Neural progenitor cell (in vitro differentiated cells): ENCODE measurements at regions not wholly inside any gene's neighbourhood (a gene's known extent, or its start where the extent isn't known, plus 50 kb on each side); places are given as distances from the start of the nearest gene placed in this dataset.

Source experiments
- DNase-seq: peaks from one replicate; pipeline ENCODE4 v3.0.0-alpha.2; 2016; ENCODE audit warnings: low spot score
- H2AFZ ChIP-seq: fragments of 200-600 bp; sonication (generic); replicated peaks from 2 replicates; pipeline ENCODE4 v1.6.1; 2016; ENCODE audit warnings: antibody characterized with exemption
- H3F3A ChIP-seq: fragments of 200-600 bp; sonication (generic); 2 replicates; pipeline ENCODE4 v1.6.1; 2016; ENCODE audit warnings: antibody characterized with exemption, low read depth
- H3K27ac ChIP-seq: fragments of 200-600 bp; sonication (generic); 2 replicates; pipeline ENCODE4 v1.5.1; 2016; ENCODE audit warnings: mild to moderate bottlenecking
- H3K27me3 ChIP-seq: fragments of 200-600 bp; sonication (generic); 2 replicates; pipeline ENCODE4 v1.6.1; 2016; ENCODE audit warnings: mild to moderate bottlenecking, moderate library complexity
- H3K36me3 ChIP-seq: fragments of 200-600 bp; sonication (generic); 2 replicates; pipeline ENCODE4 v1.5.1; 2016
- H3K4me1 ChIP-seq: fragments of 200-600 bp; sonication (generic); 2 replicates; pipeline ENCODE4 v1.6.1; 2016; ENCODE audit warnings: mixed run types
- H3K4me2 ChIP-seq: fragments of 200-600 bp; sonication (generic); 2 replicates; pipeline ENCODE4 v1.6.1; 2016
- H3K4me3 ChIP-seq: fragments of 200-600 bp; sonication (generic); 2 replicates; pipeline ENCODE4 v1.5.1; 2016
- H3K79me2 ChIP-seq: fragments of 200-600 bp; sonication (generic); 2 replicates; pipeline ENCODE4 v1.6.1; 2016; ENCODE audit warnings: low read depth
- H3K9ac ChIP-seq: fragments of 200-600 bp; sonication (generic); 2 replicates; pipeline ENCODE4 v1.6.1; 2016
- H3K9me3 ChIP-seq: fragments of 200-600 bp; sonication (generic); 2 replicates; pipeline ENCODE4 v1.5.1; 2016; ENCODE audit warnings: low read depth
- H4K20me1 ChIP-seq: fragments of 200-600 bp; sonication (generic); 2 replicates; pipeline ENCODE4 v1.6.1; 2016; ENCODE audit warnings: low read depth
- H3K27ac Mint-ChIP-seq: 3 replicates; pipeline ENCODE4 v1.8.0; 2021; ENCODE audit warnings: mixed read lengths
- H3K27me3 Mint-ChIP-seq: 2 replicates; pipeline ENCODE4 v1.8.0; 2022; ENCODE audit warnings: low read depth, mild to moderate bottlenecking, inconsistent platforms, moderate library complexity, mixed read lengths; ENCODE audit not compliant: insufficient read depth
- H3K36me3 Mint-ChIP-seq: 3 replicates; pipeline ENCODE4 v1.8.0; 2021; ENCODE audit warnings: mixed read lengths
- H3K4me1 Mint-ChIP-seq: 3 replicates; pipeline ENCODE4 v1.8.0; 2021; ENCODE audit warnings: mixed read lengths
- H3K4me3 Mint-ChIP-seq: 3 replicates; pipeline ENCODE4 v1.8.0; 2021; ENCODE audit warnings: mild to moderate bottlenecking, moderate library complexity, mixed read lengths
- H3K9me3 Mint-ChIP-seq: 3 replicates; pipeline ENCODE4 v1.8.0; 2020; ENCODE audit warnings: mixed read lengths
- EZH2 ChIP-seq: fragments of 200-600 bp; sonication (generic); IDR thresholded peaks from 2 replicates; pipeline ENCODE4 v1.6.1; 2017; ENCODE audit warnings: antibody characterized with exemption, mild to moderate bottlenecking, moderate library complexity
- EZH2phosphoT487 ChIP-seq: fragments of 200-600 bp; sonication (generic); IDR thresholded peaks from 2 replicates; pipeline ENCODE4 v1.6.1; 2017; ENCODE audit warnings: antibody characterized with exemption
- TF ChIP-seq, protein P1 (sequence below): fragments of 200-600 bp; sonication (generic); IDR thresholded peaks from 2 replicates; pipeline ENCODE4 v1.5.1; 2017; ENCODE audit warnings: antibody characterized with exemption, mild to moderate bottlenecking

- Mint-ChIP-seq H3K27ac (no peak overlapping the region), H3K4me1 (peaks cover 3% of the 10 kb centered on the region), H3K36me3 (no peaks in the 10 kb centered on the region), H3K9me3 (no peaks in the 10 kb centered on the region), H3K27me3 (peaks cover 3% of the 10 kb centered on the region), H3K4me3 (no peak overlapping the region)
- H3K27me3 ChIP-seq = no peaks in the 10 kb centered on the region
- H3K36me3 ChIP-seq = no peaks in the 10 kb centered on the region
- H4K20me1 ChIP-seq = no peaks in the 10 kb centered on the region
- DNase-seq = no peak
- H3K79me2 ChIP-seq = no peaks in the 10 kb centered on the region
- no peak overlapping the region for H3K9ac ChIP-seq
- peaks cover 10% of the 10 kb centered on the region for H3K4me1 ChIP-seq
- TF ChIP-seq EZH2phosphoT487 = no peak
- TF ChIP-seq, protein P1, sequence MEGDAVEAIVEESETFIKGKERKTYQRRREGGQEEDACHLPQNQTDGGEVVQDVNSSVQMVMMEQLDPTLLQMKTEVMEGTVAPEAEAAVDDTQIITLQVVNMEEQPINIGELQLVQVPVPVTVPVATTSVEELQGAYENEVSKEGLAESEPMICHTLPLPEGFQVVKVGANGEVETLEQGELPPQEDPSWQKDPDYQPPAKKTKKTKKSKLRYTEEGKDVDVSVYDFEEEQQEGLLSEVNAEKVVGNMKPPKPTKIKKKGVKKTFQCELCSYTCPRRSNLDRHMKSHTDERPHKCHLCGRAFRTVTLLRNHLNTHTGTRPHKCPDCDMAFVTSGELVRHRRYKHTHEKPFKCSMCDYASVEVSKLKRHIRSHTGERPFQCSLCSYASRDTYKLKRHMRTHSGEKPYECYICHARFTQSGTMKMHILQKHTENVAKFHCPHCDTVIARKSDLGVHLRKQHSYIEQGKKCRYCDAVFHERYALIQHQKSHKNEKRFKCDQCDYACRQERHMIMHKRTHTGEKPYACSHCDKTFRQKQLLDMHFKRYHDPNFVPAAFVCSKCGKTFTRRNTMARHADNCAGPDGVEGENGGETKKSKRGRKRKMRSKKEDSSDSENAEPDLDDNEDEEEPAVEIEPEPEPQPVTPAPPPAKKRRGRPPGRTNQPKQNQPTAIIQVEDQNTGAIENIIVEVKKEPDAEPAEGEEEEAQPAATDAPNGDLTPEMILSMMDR = no peak
- no peak overlapping the region for H2AFZ ChIP-seq
- H3K9me3 ChIP-seq = no peaks in the 10 kb centered on the region
- H3F3A ChIP-seq = no peaks in the 10 kb centered on the region
- H3K4me3 ChIP-seq = no peak overlapping the region
- no peak overlapping the region for H3K4me2 ChIP-seq
- H3K27ac ChIP-seq = no peak overlapping the region
Observed at GRCh38 chr5:111929867-111930266, 172.9 kb upstream of the NREP start.

GRCh38 chr5:111929261-111929660 is 172.3 kb upstream of the NREP start:
- Histone ChIP-seq H3K4me3 (no peak overlapping the region), H3K9ac (no peak overlapping the region), H3K27me3 (no peaks in the 10 kb centered on the region), H2AFZ (no peak overlapping the region), H3K36me3 (no peaks in the 10 kb centered on the region), H3K4me1 (peaks cover 3% of the 10 kb centered on the region), H3F3A (no peaks in the 10 kb centered on the region), H3K79me2 (no peaks in the 10 kb centered on the region), H3K4me2 (no peak overlapping the region), H3K9me3 (no peaks in the 10 kb centered on the region), H3K27ac (no peak overlapping the region), H4K20me1 (no peaks in the 10 kb centered on the region)
- no peak for DNase-seq
- Mint-ChIP-seq H3K27ac (no peak overlapping the region), H3K36me3 (no peaks in the 10 kb centered on the region), H3K27me3 (peaks cover 3% of the 10 kb centered on the region), H3K9me3 (no peaks in the 10 kb centered on the region), H3K4me1 (peaks cover 3% of the 10 kb centered on the region), H3K4me3 (no peak overlapping the region)
- TF ChIP-seq, protein P1 = no peak
- no peak for TF ChIP-seq EZH2
- no peak for TF ChIP-seq EZH2phosphoT487

GRCh38 chr5:111928511-111928910 is 171.5 kb upstream of the NREP start:
- H3K36me3 Mint-ChIP-seq = no peaks in the 10 kb centered on the region
- Histone ChIP-seq H3K4me2 (no peak overlapping the region), H3K4me3 (no peak overlapping the region), H3K9me3 (no peaks in the 10 kb centered on the region), H3K36me3 (no peaks in the 10 kb centered on the region), H2AFZ (no peak overlapping the region), H3K4me1 (no peaks in the 10 kb centered on the region), H3F3A (no peaks in the 10 kb centered on the region), H3K9ac (no peak overlapping the region), H3K27me3 (no peaks in the 10 kb centered on the region), H3K27ac (no peak overlapping the region), H4K20me1 (no peaks in the 10 kb centered on the region), H3K79me2 (no peaks in the 10 kb centered on the region)
- TF ChIP-seq EZH2phosphoT487 (no peak), EZH2 (no peak)
- TF ChIP-seq, protein P1 = no peak
- H3K4me3 Mint-ChIP-seq = no peak overlapping the region
- no peaks in the 10 kb centered on the region for H3K9me3 Mint-ChIP-seq
- peak overlapping the region; percentile 18 for H3K27ac Mint-ChIP-seq
- H3K4me1 Mint-ChIP-seq = no peaks in the 10 kb centered on the region
- peaks cover 3% of the 10 kb centered on the region for H3K27me3 Mint-ChIP-seq
- no peak for DNase-seq

- Mint-ChIP-seq H3K27me3 (peaks cover 3% of the 10 kb centered on the region), H3K4me1 (no peaks in the 10 kb centered on the region), H3K27ac (no peak overlapping the region), H3K4me3 (no peak overlapping the region), H3K9me3 (no peaks in the 10 kb centered on the region), H3K36me3 (no peaks in the 10 kb centered on the region)
- Histone ChIP-seq H3K9ac (no peak overlapping the region), H3K9me3 (no peaks in the 10 kb centered on the region), H3K27ac (no peak overlapping the region), H4K20me1 (no peaks in the 10 kb centered on the region), H2AFZ (no peak overlapping the region), H3K27me3 (no peaks in the 10 kb centered on the region), H3K36me3 (no peaks in the 10 kb centered on the region), H3K4me3 (no peak overlapping the region), H3K4me1 (no peaks in the 10 kb centered on the region), H3K79me2 (no peaks in the 10 kb centered on the region), H3K4me2 (no peak overlapping the region), H3F3A (no peaks in the 10 kb centered on the region)
- no peak for DNase-seq
- TF ChIP-seq EZH2phosphoT487 (no peak), EZH2 (no peak)
- TF ChIP-seq, protein P1 = no peak
Observed at GRCh38 chr5:111927191-111927590, 170.2 kb upstream of the NREP start.
